ENCODE measurements at regions not wholly inside any gene's neighbourhood (a gene's known extent, or its start where the extent isn't known, plus 50 kb on each side); places are given as distances from the start of the nearest gene placed in this dataset.
"Not testable (repeated sequence)": the region's sequence is repeated elsewhere in the genome, so short reads cannot be mapped to it uniquely, and the experiment has no call there.

DNA sequence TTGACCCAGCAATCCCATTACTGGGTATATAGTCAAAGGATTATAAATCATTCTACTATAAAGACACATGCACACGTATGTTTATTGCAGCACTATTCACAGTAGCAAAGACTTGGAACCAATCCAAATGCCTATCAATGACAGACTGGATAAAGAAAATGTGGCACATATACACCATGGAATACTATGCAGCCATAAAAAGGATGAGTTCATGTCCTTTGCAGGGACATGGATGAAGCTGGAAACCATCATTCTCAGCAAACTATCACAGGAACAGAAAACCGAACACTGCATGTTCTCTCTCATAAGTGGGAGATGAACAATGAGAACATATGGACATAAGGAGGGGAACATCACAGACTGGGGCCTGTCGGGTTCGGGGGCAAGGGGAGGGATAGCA lies 140.3 kb upstream of the OSMR start:
- TF ChIP-seq CTCF (IDR thresholded peaks at IDR 0.05; ENCODE audit: low read length); EZH2 (IDR thresholded peaks at IDR 0.05; ENCODE audit: borderline replicate concordance, low read length): not testable (repeated sequence)

All from OCI-LY1 (cell line).